A549 (cell line): ENCODE measurements at regions not wholly inside any gene's neighbourhood (a gene's known extent, or its start where the extent isn't known, plus 50 kb on each side); places are given as distances from the start of the nearest gene placed in this dataset.

ENCODE experiments used
- CHD2 ChIP-seq: fragments of 150-350 bp; IDR thresholded peaks from 2 replicates; pipeline ENCODE4 v1.6.1; 2014; ENCODE audit warnings: low read length; ENCODE audit not compliant: partially characterized antibody
- EP300 ChIP-seq, 2 experiments: fragments of >200 bp; sonication (Bioruptor Twin); formaldehyde crosslinking; IDR thresholded peaks; 2 replicates in 1 of 2; 3 replicates in 1 of 2; pipeline ENCODE4 v1.6.1; 2016 to 2017
- JUNB ChIP-seq: fragments of >200 bp; sonication (Bioruptor Twin); formaldehyde crosslinking; IDR thresholded peaks from 2 replicates; pipeline ENCODE4 v1.6.1; 2016
- PHF8 ChIP-seq: fragments of 200-600 bp; sonication (generic); IDR thresholded peaks from 2 replicates; pipeline ENCODE4 v1.6.1; 2016; ENCODE audit warnings: low read depth, mild to moderate bottlenecking, antibody characterized with exemption, moderate library complexity, borderline replicate concordance
- POLR2A ChIP-seq: IDR thresholded peaks from 2 replicates; pipeline ENCODE4 v1.6.1; 2012; ENCODE audit warnings: mild to moderate bottlenecking, low read length
- POLR2AphosphoS2 ChIP-seq: conservative IDR thresholded peaks from 2 replicates; pipeline ENCODE4 v1.6.1; 2012; ENCODE audit warnings: low read length, improper control_type of control experiment, inconsistent platforms
- RFX5 ChIP-seq: fragments of 450-650 bp; IDR thresholded peaks from 2 replicates; pipeline ENCODE4 v1.7.1; 2014; ENCODE audit warnings: antibody characterized with exemption, mild to moderate bottlenecking, moderate library complexity
- TF ChIP-seq, protein P1 (sequence below): fragments of >200 bp; sonication (Bioruptor Twin); formaldehyde crosslinking; IDR thresholded peaks from 3 replicates; pipeline ENCODE4 v1.5.1; 2016

DNA sequence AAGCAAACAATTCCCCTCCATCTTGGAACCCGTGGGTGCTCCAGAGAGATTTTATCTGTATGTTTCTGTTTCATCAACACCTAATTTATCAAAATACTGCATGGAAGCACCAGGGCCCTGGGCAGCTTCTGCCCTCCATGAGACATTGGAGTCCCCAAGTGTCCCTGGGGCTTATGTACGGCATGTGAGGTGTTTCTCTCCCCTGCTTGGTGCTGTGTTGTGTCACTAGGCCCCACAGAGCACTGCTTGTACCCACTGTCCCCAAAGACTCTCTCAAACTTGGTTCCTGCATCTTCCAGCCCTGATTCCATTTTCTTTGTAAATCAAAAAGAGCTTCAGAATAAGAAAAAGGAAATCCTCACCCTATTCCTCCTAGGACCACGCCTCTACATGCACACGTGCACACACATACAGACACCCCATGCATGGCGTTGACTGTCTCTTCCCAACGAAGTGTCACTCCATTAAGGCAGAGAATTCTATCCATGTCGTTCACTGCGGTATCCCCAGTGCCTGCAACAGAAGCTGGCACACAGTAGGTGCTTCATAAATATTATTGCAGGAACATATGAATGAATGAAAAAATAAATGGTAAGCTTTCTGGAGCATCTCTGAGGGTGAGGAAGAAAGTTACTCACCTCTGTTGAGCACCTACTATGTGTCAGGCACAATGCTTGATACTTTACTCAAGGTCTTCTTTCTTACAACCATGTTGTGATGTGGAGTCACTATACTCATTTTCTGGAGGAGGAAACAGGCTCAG is 191.6 kb downstream of the DICER1 start:
- TF ChIP-seq POLR2A (no peak), JUNB (no peak), POLR2AphosphoS2 (no peak), EP300 (IDR thresholded peaks at IDR 0.05) (no peak), RFX5 (no peak), PHF8 (no peak), CHD2 (no peak)
- TF ChIP-seq, protein P1, sequence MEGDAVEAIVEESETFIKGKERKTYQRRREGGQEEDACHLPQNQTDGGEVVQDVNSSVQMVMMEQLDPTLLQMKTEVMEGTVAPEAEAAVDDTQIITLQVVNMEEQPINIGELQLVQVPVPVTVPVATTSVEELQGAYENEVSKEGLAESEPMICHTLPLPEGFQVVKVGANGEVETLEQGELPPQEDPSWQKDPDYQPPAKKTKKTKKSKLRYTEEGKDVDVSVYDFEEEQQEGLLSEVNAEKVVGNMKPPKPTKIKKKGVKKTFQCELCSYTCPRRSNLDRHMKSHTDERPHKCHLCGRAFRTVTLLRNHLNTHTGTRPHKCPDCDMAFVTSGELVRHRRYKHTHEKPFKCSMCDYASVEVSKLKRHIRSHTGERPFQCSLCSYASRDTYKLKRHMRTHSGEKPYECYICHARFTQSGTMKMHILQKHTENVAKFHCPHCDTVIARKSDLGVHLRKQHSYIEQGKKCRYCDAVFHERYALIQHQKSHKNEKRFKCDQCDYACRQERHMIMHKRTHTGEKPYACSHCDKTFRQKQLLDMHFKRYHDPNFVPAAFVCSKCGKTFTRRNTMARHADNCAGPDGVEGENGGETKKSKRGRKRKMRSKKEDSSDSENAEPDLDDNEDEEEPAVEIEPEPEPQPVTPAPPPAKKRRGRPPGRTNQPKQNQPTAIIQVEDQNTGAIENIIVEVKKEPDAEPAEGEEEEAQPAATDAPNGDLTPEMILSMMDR: no peak
